ENCODE measurements at regions not wholly inside any gene's neighbourhood (a gene's known extent, or its start where the extent isn't known, plus 50 kb on each side); places are given as distances from the start of the nearest gene placed in this dataset.

DNA sequence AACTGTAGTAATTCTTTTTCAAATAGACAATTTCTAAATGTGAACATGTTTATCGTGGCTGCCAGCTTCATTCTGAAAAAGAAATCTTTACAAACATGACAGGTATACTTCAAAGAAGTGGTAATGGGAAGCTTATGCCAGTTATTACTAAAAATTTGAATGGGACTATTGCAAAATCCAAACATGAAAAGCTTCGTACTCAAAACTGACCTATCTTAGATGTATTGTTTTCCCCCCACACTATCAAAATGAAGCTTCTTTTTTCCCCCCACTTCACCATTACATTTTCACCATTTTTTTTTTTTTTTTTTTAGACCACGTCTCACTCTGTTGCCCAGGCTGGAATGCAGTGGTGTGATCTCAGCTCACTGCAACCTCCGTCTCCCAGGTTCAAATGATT is 50.4 kb upstream of the SERTAD2 start:
- no peak for DNase-seq

DNA sequence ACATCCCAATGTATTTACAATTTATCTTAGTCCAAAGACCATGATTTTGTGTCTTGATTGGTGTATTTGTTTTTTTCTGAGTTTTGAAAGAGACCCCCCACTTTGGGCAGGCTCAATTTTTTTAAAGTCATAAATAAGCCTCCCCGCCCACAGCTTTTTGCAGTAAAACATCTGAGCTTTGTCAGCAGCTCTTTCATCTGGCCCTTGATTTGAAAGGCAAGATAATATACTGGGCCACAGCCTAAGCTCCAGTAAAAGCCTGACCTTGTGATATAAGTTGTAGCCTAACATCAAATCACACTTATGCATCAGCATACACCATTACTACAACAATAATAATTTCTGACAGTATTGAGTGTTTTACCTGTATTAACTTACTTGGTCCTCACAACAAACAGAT is 51.3 kb upstream of the SERTAD2 start:
- DNase-seq, result no peak

DNA sequence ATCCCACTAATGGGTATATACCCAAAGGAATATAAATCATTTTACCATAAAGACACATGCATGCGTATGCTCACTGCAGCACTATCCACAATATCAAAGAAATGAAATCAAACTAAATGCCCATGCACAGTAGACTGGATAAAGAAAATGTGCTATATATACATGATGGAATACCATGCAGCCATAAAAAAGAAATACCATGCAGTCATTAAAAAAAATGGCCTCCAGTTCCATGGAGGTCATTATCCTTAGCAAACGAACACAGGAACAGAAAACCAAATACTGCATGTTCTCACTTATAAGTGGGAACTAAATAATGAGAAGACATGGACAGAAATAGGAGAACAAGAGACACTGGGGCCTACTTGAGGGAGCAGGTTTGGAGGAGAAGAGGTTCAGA is 53.6 kb upstream of the SERTAD2 start:
- no peak for DNase-seq

DNA sequence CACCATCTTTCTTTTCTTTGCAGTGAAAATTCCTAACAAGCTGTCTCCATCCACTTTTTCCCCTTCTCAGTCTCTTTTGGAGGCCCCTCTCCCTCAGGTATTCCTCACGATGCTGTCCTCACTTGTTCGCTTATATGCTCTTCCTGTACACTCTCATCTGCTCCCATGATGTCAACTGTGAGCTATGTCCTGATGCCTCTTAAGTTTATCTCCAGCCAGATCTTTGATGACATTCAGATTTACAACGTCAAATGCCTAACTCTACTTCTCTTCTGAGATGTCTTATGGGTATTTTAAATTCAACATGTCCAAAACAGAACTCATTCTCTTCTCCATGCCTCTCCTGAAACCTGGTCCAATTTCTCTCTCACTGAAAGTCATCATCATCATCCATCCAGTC is 55.1 kb upstream of the SERTAD2 start:
- DNase-seq, result no peak

DNA sequence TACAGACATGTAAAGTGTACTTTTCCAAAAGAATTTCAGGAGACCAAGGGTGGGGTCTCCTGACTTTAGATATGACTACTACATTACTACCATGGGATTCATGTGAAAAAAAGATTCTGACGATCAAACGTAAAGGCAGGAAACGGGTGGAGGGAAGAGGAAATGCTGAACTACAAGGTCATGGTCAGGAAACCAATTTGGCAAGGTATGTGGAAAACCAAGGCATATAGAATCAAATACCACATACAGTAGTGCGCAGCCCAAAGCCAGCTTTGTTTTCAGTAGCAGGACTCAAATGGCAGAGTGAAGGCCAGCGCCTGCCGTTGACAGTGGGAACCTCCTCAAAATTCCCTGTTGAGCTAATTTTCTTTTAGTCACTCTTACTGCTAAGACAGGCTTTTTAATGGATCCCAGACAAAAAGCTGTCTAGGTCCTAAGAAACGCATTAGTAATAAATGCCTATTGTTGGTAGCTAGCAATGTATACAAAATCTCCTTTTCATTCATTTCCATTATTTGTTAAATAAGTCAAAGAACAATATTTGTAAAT is 57.6 kb upstream of the SERTAD2 start:
- DNase-seq, result no peak

DNA sequence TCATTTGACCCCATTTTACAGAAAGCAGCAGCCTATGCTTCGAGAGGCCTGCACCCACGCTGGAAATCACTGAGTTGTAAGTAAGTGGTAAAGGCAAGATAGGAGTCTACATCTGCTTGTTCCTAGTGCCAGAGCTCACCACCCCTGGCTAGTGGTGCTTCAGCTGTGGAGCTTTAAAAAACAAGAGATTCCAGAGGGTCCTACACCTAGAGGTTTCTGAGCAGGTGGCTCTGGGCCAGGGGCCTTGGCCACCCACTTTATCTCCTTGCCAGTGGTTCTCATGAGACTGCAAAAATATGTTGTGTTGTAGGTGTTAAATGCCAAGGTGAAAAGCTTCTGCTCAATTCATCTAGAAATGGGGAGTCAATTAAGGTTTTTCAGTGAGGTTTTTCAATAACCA is 60.0 kb upstream of the SERTAD2 start:
- no peak for DNase-seq

DNA sequence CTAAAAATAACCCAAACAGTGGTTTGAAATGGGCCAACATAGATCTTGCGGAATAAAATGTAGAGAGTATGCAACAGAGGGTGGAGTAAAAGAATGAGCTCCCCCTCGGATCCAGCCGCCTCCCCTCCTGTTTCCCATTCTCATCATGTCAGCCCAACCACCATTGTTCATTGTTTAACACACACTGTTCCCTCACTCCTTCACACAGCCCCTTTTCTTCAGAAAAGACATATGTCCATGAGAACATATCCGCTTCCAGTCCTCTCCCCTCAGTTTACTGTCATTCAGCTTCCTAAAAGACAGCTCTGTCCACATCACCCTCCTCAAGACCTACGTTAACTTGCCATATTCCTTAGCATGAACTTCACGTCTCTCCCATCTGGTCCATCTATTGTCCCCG is 62.9 kb upstream of the SERTAD2 start:
- no peak for DNase-seq

DNA sequence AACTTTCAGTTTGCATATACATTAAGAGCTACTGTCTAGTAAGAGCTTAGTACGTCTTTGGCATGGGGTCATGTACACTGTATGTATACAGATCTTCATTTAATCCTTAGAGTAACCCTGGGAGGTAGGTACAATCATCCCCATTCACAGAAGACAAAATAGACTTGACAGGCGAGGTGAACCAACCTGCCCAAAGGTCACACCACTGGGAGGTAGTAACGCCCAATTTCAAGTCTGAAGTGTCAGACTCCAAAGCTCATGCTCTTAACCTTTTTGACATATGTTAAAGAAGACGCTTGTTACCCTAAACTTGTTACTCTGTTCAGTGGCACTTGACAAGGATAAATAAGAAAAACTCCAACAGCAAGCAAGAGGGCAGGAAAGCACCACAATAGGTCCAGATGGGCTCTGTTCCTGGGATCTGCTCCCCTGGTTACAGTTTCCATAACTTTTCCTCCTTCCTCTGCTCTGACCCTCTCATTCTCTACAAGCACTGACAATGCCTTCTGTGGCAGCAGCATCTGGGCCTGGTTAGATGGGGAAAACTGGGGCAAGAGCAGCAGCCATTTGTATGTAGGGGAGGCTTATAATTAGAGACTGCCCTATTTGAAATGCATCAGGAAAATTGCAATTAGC is 64.7 kb upstream of the SERTAD2 start:
- no peak for DNase-seq

DNA sequence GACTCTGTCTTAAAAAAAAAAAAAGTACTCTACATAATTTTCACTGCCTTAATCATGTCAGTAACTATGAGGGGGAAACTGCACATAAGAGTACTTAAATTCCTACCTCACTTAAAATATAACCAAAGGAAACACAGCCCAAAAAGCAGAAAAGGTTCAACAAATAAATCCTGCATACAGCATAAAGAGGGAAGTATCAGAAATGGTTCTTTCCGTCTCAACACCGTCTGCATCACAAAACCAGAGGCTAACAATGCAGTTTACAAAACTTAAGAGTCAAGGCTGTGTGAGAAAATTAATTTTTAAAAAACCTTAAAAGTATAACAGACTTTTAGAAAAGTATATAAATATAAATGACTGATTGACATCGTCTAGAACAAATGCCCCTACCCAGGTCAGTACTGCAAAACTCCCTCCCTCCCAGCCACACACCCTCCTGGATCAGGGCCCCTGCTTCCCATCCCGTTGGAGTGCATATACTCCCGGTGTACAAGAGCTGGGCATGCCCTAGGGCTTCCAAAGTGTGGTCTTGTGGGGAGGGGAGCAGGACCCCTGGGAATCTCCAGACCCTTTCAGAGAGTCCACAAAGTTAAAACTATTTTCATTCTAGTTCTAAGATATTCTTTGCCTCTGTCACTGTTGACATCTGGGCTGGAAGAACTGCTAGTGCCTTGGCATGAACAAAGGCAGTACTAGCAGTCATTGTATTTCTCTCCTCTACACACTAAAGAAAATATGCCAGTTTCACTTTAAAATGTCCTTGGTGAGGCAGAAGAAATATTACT is 67.0 kb upstream of the SERTAD2 start:
- DNase-seq, result no peak

DNA sequence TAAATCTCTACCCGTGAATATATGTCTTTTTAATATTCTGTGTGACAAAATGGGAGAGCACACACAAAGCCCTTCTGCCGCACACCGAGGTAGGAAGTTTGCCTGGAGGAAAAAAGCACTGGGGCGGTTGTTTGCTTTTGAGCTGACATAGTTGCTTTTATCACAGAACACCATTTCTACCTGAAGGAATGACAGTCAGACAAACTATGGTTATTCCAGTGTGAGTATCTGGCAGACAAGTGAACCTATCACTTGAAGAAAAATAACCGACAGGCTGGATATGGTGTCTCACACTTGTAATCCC is 67.6 kb upstream of the SERTAD2 start:
- no peak for DNase-seq

DNA sequence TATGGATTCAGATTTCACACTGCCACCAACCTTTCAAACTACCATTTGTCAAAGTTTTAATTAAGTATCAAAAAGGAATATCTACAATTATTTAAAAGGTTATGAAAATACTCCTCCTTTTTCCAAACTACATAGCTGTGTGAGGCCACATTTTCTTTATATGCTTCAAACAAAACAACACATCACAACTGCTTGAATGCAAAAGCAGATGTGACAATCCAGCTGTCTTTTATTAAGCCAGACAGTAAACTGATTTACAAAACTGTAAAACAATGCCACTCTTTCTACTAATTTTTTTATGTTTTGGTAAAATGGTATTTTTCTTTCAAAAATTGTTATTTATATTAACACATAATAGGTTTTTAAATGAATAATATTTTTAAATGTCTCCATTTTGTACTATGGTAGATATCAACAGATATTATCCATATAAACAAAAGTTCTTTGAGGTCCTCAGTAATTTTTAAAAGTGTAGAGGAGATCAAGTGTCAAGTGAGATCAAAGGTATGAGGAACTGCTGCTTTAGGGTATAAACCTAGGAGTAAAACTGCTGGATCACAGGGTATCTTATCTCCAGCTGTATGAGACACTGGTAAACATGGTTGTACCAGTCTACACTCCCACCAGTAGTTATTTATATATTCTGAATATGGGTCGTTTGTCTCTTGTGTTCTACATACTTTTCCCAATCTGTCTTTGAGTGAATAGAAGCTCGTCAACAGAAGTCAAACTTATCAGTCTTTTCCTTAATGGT is 68.8 kb upstream of the SERTAD2 start:
- DNase-seq, result no peak

DNA sequence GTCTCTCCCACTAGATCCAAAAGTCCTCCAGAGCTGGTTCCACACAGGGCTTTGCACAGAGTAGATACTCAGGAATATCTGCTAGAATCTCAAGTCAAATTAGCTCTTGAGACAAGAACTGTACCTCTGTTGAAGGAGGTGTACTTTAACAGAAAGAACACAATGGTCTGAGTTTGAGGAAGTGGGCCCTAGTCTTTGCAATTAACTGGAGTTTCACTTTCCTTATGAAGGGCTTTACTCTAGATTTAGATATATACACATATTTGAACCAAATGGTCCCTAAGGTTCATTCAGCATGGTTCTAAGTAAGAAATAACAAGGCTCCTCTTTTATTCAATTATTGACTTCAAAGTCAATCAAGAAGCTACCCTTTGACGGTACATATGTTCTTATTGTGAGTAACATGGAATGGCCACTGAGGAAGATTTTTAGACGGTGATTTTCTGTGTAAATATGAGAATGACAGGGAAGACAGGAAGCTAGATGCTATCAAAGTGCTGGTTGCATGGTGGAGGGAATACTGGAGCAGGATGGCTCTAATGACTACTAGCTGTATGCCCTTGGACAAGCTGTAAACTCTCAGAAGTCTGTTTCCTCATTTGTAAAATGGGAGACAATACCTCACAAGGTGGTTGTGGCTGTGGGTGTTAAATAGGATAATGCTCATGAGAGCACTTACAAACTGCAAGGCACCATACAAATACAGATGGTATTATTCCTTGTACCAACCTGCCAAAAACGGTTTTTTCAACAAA is 73.5 kb upstream of the SERTAD2 start:
- DNase-seq, result no peak

DNA sequence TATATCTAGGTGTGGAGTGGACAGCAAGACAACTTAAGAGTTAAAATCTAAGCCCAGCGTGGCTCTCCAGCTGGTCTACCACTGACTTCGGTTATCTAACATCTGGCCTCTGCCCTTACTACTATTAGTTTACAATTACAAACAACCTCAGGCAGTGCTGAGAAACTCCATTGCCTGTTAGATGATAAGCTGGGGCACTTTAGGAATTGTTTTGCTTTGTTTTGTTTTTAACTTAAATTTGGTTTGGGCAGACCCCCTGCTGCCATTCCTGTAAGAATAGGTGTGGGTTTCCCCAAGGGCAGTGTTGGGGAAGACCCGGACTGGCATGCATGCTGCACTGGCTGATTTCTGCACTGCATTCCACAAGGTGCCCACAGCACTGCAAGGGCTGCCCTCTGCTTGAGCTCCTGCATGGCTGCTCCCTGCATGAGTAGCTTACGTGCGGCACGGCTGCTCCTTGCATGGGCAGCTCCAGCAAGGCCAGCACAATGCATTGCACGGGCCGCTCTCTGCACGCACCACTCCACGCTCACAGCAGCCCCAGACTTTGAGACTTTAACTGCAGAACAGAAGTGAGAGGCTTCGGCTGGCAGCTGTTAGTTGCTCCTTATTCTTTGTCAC is 74.2 kb upstream of the SERTAD2 start:
- DNase-seq, result peak; percentile 48

DNA sequence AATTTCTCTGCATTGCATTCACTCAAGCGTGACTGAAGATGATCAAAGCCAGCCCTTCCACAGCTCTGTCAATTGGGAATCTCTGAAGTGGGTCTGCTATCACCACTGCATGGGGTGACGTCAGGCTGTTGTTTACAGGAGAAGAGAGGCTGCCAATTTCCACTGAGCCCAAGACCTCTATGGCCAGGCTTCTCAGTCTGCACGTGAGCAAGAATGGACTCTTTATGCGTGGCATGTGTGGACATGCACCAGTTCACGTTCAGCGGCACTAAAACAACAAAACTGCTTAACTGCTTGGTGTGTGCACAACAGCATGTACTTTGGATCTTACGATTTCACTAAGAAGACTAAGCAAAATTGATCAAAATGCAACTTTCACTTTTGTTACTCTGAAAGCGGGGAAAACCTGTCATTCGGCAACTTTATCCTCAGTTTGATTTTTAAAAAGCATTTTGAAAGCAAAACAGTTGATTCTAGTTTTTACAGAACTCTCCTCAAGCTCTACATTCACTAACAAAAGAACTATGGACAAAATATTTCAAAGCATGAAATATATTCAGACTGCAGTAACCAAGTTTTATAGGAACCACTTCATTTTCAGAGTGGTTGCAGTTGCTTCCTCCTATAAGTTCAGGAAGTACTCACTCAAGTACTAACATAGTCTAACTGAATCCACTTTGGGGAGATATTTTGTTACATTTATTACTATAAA is 77.0 kb upstream of the SERTAD2 start:
- peak; percentile 13 for DNase-seq

DNA sequence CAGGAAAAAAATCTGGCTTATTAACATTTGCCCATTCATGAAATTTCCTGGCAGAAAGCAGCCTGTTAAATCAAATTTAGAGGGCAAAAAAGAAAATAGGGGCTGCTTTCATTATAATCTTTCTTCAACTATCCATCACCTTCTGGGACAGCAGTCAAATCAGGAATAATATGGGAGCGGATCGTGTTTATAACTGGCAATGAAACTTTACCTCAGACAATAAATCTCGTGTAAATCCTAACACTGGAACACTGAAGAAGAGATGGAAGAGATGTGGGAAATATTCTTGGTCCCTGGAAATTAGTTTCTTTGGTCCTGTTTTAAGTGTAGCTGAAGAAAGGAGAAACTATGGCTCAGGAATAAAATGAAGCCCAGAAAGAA is 77.5 kb upstream of the SERTAD2 start:
- no peak for DNase-seq

DNA sequence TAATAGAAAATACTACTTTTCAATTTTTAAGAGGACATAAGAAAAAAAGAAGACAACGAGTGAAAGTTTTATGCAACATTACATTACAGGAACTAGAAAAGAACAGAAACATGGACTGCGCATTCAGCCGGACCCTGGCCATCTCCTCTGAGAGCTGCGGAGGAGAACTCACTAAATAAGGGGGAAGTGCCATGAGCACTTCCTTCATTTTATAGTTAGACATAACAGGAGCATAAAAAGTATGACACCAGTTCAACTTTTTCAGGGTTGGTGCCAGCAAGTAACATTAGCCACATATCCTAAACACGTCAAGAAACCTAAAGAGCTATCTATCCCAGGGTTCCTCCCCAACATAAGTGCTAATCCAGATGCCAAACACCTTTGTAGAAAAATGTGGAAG is 78.0 kb upstream of the SERTAD2 start:
- no peak for DNase-seq

DNA sequence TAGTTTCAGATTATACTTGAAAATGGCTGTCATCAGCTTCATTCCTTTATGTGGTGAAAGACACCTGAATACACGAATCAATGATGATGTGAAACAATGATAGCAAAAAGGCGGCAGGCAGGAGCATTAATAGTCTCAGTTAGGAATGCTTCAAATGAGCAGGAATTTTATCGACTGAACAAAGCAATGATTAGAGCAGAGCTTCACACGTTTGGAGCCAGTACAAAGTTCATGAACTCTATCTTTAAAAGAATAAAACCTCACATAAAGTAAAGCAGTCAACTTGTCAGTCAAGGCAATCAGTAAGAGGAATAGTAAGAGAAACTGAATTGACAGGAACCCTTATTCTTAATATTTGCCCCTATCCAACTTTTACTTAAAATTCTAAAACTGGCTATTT is 78.4 kb upstream of the SERTAD2 start:
- no peak for DNase-seq

DNA sequence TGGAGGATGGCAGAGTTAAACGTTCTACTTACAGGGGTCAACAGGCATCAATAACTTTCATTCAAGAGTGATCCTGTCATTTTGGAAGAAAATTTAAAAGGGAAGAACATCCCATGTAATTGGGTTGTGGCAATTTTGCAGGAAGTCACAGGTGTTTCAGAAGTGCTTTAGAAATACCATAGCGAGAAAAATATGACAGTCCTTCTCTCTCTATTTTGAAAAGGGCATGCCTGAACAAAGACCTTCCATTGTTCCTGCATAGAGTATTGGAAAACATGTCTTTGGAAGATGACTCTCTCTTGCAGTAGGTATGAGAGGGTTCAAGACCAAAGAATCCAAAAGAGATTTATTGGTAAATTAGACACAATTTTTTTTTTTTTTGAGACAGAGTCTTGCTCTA is 81.8 kb upstream of the SERTAD2 start:
- no peak for DNase-seq

DNA sequence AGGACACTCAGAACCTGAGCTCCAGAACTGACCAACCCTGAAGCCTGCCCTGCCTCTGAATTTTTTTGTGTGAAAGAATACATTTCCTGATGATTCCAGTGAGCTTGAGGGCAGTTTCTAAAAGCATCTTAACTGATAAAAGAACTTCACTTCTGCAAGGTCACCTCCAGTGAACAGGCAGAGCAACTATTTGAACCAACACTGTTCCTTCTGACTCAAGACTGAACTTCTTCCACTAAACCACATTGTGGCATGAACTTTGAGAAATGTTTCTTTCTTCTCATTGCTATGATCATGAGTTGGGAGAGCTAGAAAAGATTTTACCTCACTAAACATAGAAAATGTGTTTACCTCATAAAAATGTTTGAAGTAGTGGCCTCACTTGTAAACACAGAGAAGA is 83.8 kb upstream of the SERTAD2 start:
- no peak for DNase-seq

DNA sequence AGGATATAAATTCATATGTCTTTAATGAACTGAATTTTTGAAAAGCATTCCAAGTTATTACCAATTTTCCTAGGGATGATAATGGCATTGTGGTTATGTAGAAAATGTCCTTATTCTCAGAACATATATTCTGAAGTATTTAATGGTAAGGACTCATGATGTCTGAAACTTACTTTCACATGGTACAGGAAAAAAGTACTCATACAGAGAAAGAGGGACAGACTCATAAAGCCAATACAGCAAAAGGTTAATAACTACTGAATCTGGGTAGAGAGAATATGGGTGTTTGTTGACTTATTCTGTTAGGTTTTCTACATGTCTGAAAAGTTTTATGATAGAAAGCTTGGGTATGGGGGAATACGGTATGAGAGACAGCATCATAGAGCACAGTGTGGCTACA is 84.3 kb upstream of the SERTAD2 start:
- DNase-seq, result no peak

DNA sequence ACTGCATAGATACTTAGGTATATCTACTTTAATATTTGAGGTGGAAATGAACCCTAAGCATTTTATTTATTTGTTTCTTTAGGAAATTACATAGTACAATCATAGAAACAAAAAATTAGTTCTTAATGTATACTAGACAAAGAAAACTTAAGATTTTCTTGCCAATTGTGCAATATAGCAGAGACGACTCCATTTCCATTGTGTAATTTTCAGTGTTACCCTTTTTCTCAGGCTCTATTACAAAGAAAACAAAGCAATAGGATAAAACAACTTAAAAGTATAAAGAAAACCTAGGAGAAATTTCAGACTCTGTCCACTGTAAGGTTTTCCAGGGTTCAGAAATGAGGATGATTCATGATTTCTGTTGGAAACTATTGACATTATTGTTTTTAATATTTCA is 89.0 kb upstream of the SERTAD2 start:
- no peak for DNase-seq

DNA sequence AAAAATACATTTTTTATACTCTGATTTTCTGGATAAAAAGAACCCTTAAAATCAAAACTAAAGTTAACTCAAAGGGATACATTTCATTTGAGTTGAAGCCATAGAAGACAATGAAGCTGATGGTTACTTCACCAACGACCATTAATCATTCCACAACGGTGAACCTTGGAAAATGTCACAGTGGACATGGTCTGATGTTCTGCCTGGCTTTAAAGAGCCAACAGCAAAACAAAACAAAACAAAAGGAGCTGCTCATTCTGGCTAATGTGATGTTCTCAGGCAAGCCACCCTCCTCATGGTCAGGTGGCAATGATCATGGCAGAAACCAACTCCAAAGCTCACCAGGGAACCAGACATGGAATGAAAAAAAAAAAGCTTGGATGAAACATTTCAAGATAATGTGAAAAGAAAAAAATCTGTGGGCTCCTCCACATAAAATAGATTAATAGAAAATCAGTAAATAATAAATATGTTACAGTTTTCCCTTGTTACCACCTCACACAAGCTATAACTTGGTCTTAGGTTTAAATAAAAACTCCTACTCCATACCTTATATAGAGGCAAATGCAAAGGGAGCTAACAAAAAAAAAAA is 90.1 kb upstream of the SERTAD2 start:
- DNase-seq, result no peak
